CD4-positive, CD25-positive, alpha-beta regulatory T cell (primary cell): ENCODE measurements at regions not wholly inside any gene's neighbourhood (a gene's known extent, or its start where the extent isn't known, plus 50 kb on each side); places are given as distances from the start of the nearest gene placed in this dataset.

Experiments
- ATAC-seq, 2 donors: fragments of 150-1000 bp; cut with Tn5 transposase; one replicate each; pipeline ENCODE4 v1.10.0; 2021; ENCODE audit warnings: low read depth in 2 of 2, moderate number of reproducible peaks in 2 of 2, moderate library complexity in 1 of 2
- DNase-seq, 3 donors: peaks; one replicate each; pipeline versions ENCODE4 v3.0.0 to v3.0.0-alpha.2; 2012 to 2022; ENCODE audit warnings: mixed read lengths in 1 of 3
- H3K27ac ChIP-seq: one replicate; pipeline ENCODE4 v1.7.0; 2013; ENCODE audit warnings: mild to moderate bottlenecking, low read length; ENCODE audit not compliant: insufficient read depth, poor library complexity, severe bottlenecking
- H3K27me3 ChIP-seq: one replicate; pipeline ENCODE4 v1.7.0; 2013; ENCODE audit warnings: low read length; ENCODE audit not compliant: control insufficient read depth, insufficient read depth
- H3K36me3 ChIP-seq: one replicate; pipeline ENCODE4 v1.7.0; 2013; ENCODE audit warnings: mild to moderate bottlenecking, low read length, moderate library complexity; ENCODE audit not compliant: control insufficient read depth, insufficient read depth
- H3K4me1 ChIP-seq: 2 replicates; pipeline ENCODE4 v1.7.0; 2013; ENCODE audit warnings: mild to moderate bottlenecking, low read length; ENCODE audit not compliant: insufficient read depth, control insufficient read depth, poor library complexity, severe bottlenecking
- H3K4me3 ChIP-seq: one replicate; pipeline ENCODE4 v1.7.0; 2013; ENCODE audit warnings: low read depth, mild to moderate bottlenecking, low read length, moderate library complexity
- H3K9me3 ChIP-seq, 2 experiments: 1 replicate in 1 of 2; 2 replicates in 1 of 2; pipeline ENCODE4 v1.7.0; 2013; ENCODE audit warnings: low read length in 2 of 2, mild to moderate bottlenecking in 1 of 2, moderate library complexity in 1 of 2; ENCODE audit not compliant: control insufficient read depth in 2 of 2
- H3K27ac Mint-ChIP-seq, 3 donors: one replicate each; pipeline ENCODE4 v1.8.0; 2020 to 2022; ENCODE audit warnings: mild to moderate bottlenecking in 3 of 3, mixed read lengths in 3 of 3, moderate library complexity in 2 of 3
- H3K27me3 Mint-ChIP-seq: one replicate; pipeline ENCODE4 v1.8.0; 2022; ENCODE audit warnings: mild to moderate bottlenecking, mixed read lengths
- H3K36me3 Mint-ChIP-seq: one replicate; pipeline ENCODE4 v1.8.0; 2020; ENCODE audit warnings: mixed read lengths
- H3K4me1 Mint-ChIP-seq, 4 donors: one replicate each; pipeline ENCODE4 v1.8.0; 2020 to 2022; ENCODE audit warnings: mixed read lengths in 4 of 4, mild to moderate bottlenecking in 1 of 4
- H3K4me3 Mint-ChIP-seq, 4 donors: one replicate each; pipeline ENCODE4 v1.8.0; 2020 to 2022; ENCODE audit warnings: mild to moderate bottlenecking in 4 of 4, mixed read lengths in 4 of 4, moderate library complexity in 3 of 4
- H3K9me3 Mint-ChIP-seq, 7 donors: one replicate each; pipeline ENCODE4 v1.8.0; 2020 to 2022; ENCODE audit warnings: mixed read lengths in 7 of 7, mild to moderate bottlenecking in 3 of 7, moderate library complexity in 2 of 7

DNA sequence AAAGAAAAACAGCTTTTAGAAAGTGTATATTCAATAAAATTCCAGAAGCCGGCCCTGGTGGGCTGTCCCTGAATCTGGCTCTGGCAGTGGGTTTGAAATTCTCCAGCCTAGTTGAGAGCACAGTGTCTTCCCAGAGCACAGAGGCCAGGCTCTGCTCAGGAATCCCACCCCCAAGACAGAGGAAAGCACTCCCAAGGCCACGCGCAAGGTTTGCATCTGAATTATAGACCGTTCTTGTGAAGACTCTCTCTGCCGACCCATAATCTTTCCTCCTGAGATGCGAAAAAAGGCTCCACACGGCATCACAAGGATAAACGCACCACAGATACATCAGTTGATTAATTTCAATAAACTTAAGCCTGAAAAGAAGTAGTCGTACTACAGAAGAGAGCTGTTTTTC, 342.2 kb downstream of the CMPK2 start:
- H3K27me3 ChIP-seq: no peaks in the 10 kb centered on the region
- H3K36me3 ChIP-seq: no peaks in the 10 kb centered on the region
- Mint-ChIP-seq H3K4me3 (no peak overlapping the region), H3K27me3 (no peaks in the 10 kb centered on the region), H3K9me3 (peaks cover 0 to 8% (median 0%) of the 10 kb centered on the region in 7 donors), H3K4me1 (no peaks in the 10 kb centered on the region), H3K36me3 (no peaks in the 10 kb centered on the region), H3K27ac (no peak overlapping the region)
- no peaks in the 10 kb centered on the region for H3K9me3 ChIP-seq
- H3K4me3 ChIP-seq: no peak overlapping the region
- H3K27ac ChIP-seq: no peak overlapping the region
- H3K4me1 ChIP-seq: no peaks in the 10 kb centered on the region
- ATAC-seq: no peak
- DNase-seq: no peak

- no peaks in the 10 kb centered on the region for H3K4me1 ChIP-seq
- Mint-ChIP-seq H3K9me3 (peaks cover 0 to 8% (median 0%) of the 10 kb centered on the region in 7 donors), H3K36me3 (no peaks in the 10 kb centered on the region), H3K27ac (no peak overlapping the region), H3K4me3 (no peak overlapping the region), H3K27me3 (no peaks in the 10 kb centered on the region), H3K4me1 (no peaks in the 10 kb centered on the region)
- no peaks in the 10 kb centered on the region for H3K9me3 ChIP-seq
- H3K4me3 ChIP-seq: no peak overlapping the region
- no peaks in the 10 kb centered on the region for H3K27me3 ChIP-seq
- DNase-seq: no peak
- H3K36me3 ChIP-seq: no peaks in the 10 kb centered on the region
- no peak for ATAC-seq
- no peak overlapping the region for H3K27ac ChIP-seq
Measured at GRCh38 chr2:6524691-6525474, 340.8 kb downstream of the CMPK2 start.

DNA sequence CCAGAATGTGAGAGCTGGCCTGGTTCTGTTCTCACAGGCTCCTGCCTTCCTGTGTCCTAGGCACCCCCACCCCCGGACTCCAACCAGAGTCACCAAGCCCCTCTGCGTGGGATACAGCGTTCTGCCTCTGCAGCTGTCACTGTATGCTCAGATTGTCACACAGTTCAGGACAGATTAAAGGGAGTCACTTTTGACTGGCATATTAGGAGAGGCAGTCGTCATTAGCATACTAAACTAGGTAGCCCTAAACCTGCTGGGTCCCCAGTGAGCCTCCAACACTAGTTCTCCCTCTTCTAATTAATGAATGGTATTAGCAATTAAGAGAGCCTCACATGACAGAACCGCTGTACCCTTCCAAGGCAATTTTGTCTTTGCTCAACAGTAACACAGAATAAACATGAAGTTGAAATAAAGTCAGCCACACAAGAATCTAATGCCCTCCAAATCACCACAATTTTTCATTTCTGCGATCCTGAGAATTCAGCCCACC, 340.2 kb downstream of the CMPK2 start:
- no peaks in the 10 kb centered on the region for H3K27me3 ChIP-seq
- H3K4me3 ChIP-seq: no peak overlapping the region
- H3K36me3 ChIP-seq: no peaks in the 10 kb centered on the region
- H3K4me1 Mint-ChIP-seq: no peaks in the 10 kb centered on the region
- H3K9me3 Mint-ChIP-seq: peaks cover 0 to 8% (median 0%) of the 10 kb centered on the region in 7 donors
- ATAC-seq (no peak), DNase-seq (no peak)
- H3K36me3 Mint-ChIP-seq: no peaks in the 10 kb centered on the region
- no peak overlapping the region for H3K4me3 Mint-ChIP-seq
- no peaks in the 10 kb centered on the region for H3K27me3 Mint-ChIP-seq
- no peaks in the 10 kb centered on the region for H3K4me1 ChIP-seq
- H3K27ac Mint-ChIP-seq: no peak overlapping the region
- H3K9me3 ChIP-seq: no peaks in the 10 kb centered on the region
- no peak overlapping the region for H3K27ac ChIP-seq

GRCh38 chr2:6526093-6526824, 339.4 kb downstream of the CMPK2 start:
- H3K27ac ChIP-seq: no peak overlapping the region
- H3K4me3 Mint-ChIP-seq: no peak overlapping the region
- H3K27ac Mint-ChIP-seq: no peak overlapping the region
- no peaks in the 10 kb centered on the region for H3K4me1 Mint-ChIP-seq
- peaks cover 0 to 10% (median 2%) of the 10 kb centered on the region in 7 donors for H3K9me3 Mint-ChIP-seq
- no peaks in the 10 kb centered on the region for H3K27me3 Mint-ChIP-seq
- H3K9me3 ChIP-seq: no peaks in the 10 kb centered on the region
- no peak overlapping the region for H3K4me3 ChIP-seq
- ATAC-seq (no peak), DNase-seq (no peak)
- H3K27me3 ChIP-seq: no peaks in the 10 kb centered on the region
- H3K4me1 ChIP-seq: no peaks in the 10 kb centered on the region
- H3K36me3 Mint-ChIP-seq: no peaks in the 10 kb centered on the region
- no peaks in the 10 kb centered on the region for H3K36me3 ChIP-seq

- Mint-ChIP-seq H3K27me3 (no peaks in the 10 kb centered on the region), H3K9me3 (peaks cover 0 to 2% (median 0%) of the 10 kb centered on the region in 7 donors), H3K27ac (peak overlapping the region in 1 of 3 donors; percentile 35), H3K36me3 (no peaks in the 10 kb centered on the region), H3K4me3 (no peak overlapping the region), H3K4me1 (no peaks in the 10 kb centered on the region)
- Histone ChIP-seq H3K27ac (no peak overlapping the region), H3K36me3 (no peaks in the 10 kb centered on the region), H3K9me3 (no peaks in the 10 kb centered on the region), H3K4me1 (no peaks in the 10 kb centered on the region), H3K27me3 (no peaks in the 10 kb centered on the region), H3K4me3 (no peak overlapping the region)
- ATAC-seq (no peak), DNase-seq (no peak)
Measured at GRCh38 chr2:6531304-6531703, 334.4 kb downstream of the CMPK2 start.

DNA sequence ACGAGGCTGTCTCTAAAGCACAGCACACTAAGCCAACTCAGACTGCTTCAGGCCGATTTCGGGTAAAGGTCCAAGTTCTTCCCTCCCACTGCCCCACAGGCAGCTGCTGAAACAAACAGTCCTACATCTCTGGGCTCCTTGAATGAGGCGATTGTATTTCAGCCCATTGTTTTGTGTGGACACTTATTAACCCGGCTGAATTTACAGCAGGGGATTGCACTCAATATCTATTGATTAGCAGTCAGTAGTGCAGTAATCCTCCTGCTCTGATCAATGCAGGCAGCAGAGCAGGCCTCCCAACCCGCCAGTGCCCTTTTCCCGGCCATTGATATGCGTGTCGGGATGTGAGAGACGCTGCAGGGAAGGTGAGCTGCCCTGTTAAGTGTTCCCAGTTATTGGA, 330.1 kb downstream of the CMPK2 start:
- Mint-ChIP-seq H3K4me3 (no peak overlapping the region), H3K36me3 (no peaks in the 10 kb centered on the region), H3K27ac (no peak overlapping the region), H3K9me3 (peaks cover 0 to 4% (median 2%) of the 10 kb centered on the region in 7 donors), H3K27me3 (no peaks in the 10 kb centered on the region), H3K4me1 (no peaks in the 10 kb centered on the region)
- H3K4me3 ChIP-seq: no peak overlapping the region
- H3K36me3 ChIP-seq: no peaks in the 10 kb centered on the region
- no peak for ATAC-seq
- DNase-seq: no peak
- H3K27me3 ChIP-seq: no peaks in the 10 kb centered on the region
- no peak overlapping the region for H3K27ac ChIP-seq
- no peaks in the 10 kb centered on the region for H3K9me3 ChIP-seq
- H3K4me1 ChIP-seq: no peaks in the 10 kb centered on the region

DNA sequence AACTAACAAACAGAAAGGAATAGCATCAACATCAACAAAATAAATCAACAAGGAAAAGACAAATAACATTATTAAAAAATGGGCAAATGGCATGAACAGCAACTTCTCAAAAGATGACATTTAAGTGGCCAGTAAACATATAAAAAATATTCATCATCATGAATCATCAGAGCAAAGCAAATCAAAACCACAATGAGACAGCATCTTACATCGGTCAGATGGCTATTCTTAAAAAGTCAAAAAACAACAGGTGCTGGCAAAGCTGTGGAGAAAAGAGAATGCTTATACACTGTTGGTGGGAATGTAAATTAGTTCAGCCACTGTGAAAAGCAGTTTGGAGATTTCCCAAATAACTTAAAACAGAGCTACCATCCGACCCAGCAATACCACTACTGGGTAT, 327.1 kb downstream of the CMPK2 start:
- Mint-ChIP-seq H3K27ac (no peak overlapping the region), H3K4me3 (peak overlapping the region in 1 of 4 donors; percentile 47), H3K27me3 (no peaks in the 10 kb centered on the region), H3K4me1 (no peaks in the 10 kb centered on the region), H3K36me3 (no peaks in the 10 kb centered on the region), H3K9me3 (peaks cover 0 to 4% (median 2%) of the 10 kb centered on the region in 7 donors)
- Histone ChIP-seq H3K4me1 (no peaks in the 10 kb centered on the region), H3K9me3 (no peaks in the 10 kb centered on the region), H3K27me3 (no peaks in the 10 kb centered on the region), H3K27ac (no peak overlapping the region), H3K36me3 (no peaks in the 10 kb centered on the region), H3K4me3 (no peak overlapping the region)
- DNase-seq: no peak
- no peak for ATAC-seq
